Gastroesophageal sphincter (tissue), 3 donors: ENCODE measurements at regions not wholly inside any gene's neighbourhood (a gene's known extent, or its start where the extent isn't known, plus 50 kb on each side); places are given as distances from the start of the nearest gene placed in this dataset.

Experiments
- CTCF ChIP-seq, 4 experiments: fragments of 200-600 bp in 2 of 4; fragments of 450-650 bp in 2 of 4; sonication (generic) in 1 of 4; IDR thresholded peaks; one replicate each; pipeline ENCODE4 v1.5.1; 2017 to 2019; ENCODE audit warnings: antibody characterized with exemption in 4 of 4, mild to moderate bottlenecking in 2 of 4, moderate library complexity in 2 of 4
- EP300 ChIP-seq: sonication (generic); formaldehyde crosslinking; IDR thresholded peaks from one replicate; pipeline ENCODE4 v1.6.1; 2017; ENCODE audit warnings: antibody characterized with exemption, mild to moderate bottlenecking
- POLR2A ChIP-seq, 2 donors: fragments of 450-650 bp; IDR thresholded peaks; one replicate each; pipeline ENCODE4 v1.6.1; 2017; ENCODE audit warnings: antibody characterized with exemption in 2 of 2, mild to moderate bottlenecking in 2 of 2, moderate library complexity in 1 of 2
- POLR2AphosphoS5 ChIP-seq: sonication (generic); formaldehyde crosslinking; IDR thresholded peaks from one replicate; pipeline ENCODE4 v1.6.1; 2017; ENCODE audit warnings: antibody characterized with exemption

- TF ChIP-seq POLR2A (IDR thresholded peaks at IDR 0.05) (no peak), CTCF (IDR thresholded peaks at IDR 0.05) (no peak), POLR2AphosphoS5 (no peak), EP300 (no peak)
Observed at GRCh38 chr3:18840535-18841137, 307.7 kb upstream of the KCNH8 start.
